ENCODE measurements at regions not wholly inside any gene's neighbourhood (a gene's known extent, or its start where the extent isn't known, plus 50 kb on each side); places are given as distances from the start of the nearest gene placed in this dataset.

- peaks cover 9 to 40% of the 10 kb centered on the region in 2 donors for H3K4me1 ChIP-seq (ENCODE audit: control insufficient read depth in 1 of 2, low read depth in 2 of 2)
- no peak overlapping the region for H3K4me3 ChIP-seq
- no peak for TF ChIP-seq CTCF (IDR thresholded peaks at IDR 0.05)
- no peak for DNase-seq (ENCODE audit: low spot score)
- H3K9me3 ChIP-seq, result no peaks in the 10 kb centered on the region
- H3K27me3 ChIP-seq (replicated peaks; ENCODE audit: insufficient read depth), result no peaks in the 10 kb centered on the region
- no peaks in the 10 kb centered on the region for H3K36me3 ChIP-seq
- no peak for ATAC-seq (ENCODE audit: insufficient number of reproducible peaks, low FRiP score, low read depth)
- H3K27ac ChIP-seq, result no peak overlapping the region
Measured at GRCh38 chr5:124061068-124061430, 549.1 kb downstream of the CSNK1G3 start.

GRCh38 chr5:124060413-124061067, 548.6 kb downstream of the CSNK1G3 start:
- ATAC-seq (ENCODE audit: insufficient number of reproducible peaks, low FRiP score, low read depth), result no peak
- TF ChIP-seq CTCF (IDR thresholded peaks at IDR 0.05), result no peak
- H3K27me3 ChIP-seq (replicated peaks; ENCODE audit: insufficient read depth), result no peaks in the 10 kb centered on the region

GRCh38 chr5:124060011-124060410, 548.0 kb downstream of the CSNK1G3 start:
- ATAC-seq (ENCODE audit: insufficient number of reproducible peaks, low FRiP score, low read depth) (no peak), DNase-seq (ENCODE audit: low spot score) (no peak)
- no peak overlapping the region for H3K27ac ChIP-seq
- no peak overlapping the region for H3K4me3 ChIP-seq
- H3K27me3 ChIP-seq (replicated peaks; ENCODE audit: insufficient read depth), result no peaks in the 10 kb centered on the region
- H3K4me1 ChIP-seq (ENCODE audit: control insufficient read depth in 1 of 2, low read depth in 2 of 2), result peaks cover 9 to 40% of the 10 kb centered on the region in 2 donors
- no peaks in the 10 kb centered on the region for H3K36me3 ChIP-seq
- H3K9me3 ChIP-seq, result no peaks in the 10 kb centered on the region
- no peak for TF ChIP-seq CTCF (IDR thresholded peaks at IDR 0.05)

More at GRCh38 chr5:124060413-124061067, 548.6 kb downstream of the CSNK1G3 start:
- Histone ChIP-seq H3K27ac (no peak overlapping the region), H3K4me1 (ENCODE audit: control insufficient read depth in 1 of 2, low read depth in 2 of 2) (peaks cover 9 to 40% of the 10 kb centered on the region in 2 donors), H3K9me3 (no peaks in the 10 kb centered on the region), H3K36me3 (no peaks in the 10 kb centered on the region), H3K4me3 (no peak overlapping the region)
- DNase-seq (ENCODE audit: low spot score), result no peak

GRCh38 chr5:124059200-124059599, 547.2 kb downstream of the CSNK1G3 start:
- H3K27me3 ChIP-seq (replicated peaks; ENCODE audit: insufficient read depth), result no peaks in the 10 kb centered on the region
- no peak for TF ChIP-seq CTCF (IDR thresholded peaks at IDR 0.05)
- ATAC-seq (ENCODE audit: insufficient number of reproducible peaks, low FRiP score, low read depth), result no peak
- H3K27ac ChIP-seq, result no peak overlapping the region
- no peak for DNase-seq (ENCODE audit: low spot score)
- H3K36me3 ChIP-seq, result no peaks in the 10 kb centered on the region
- H3K4me1 ChIP-seq (ENCODE audit: control insufficient read depth in 1 of 2, low read depth in 2 of 2), result peaks cover 9 to 40% of the 10 kb centered on the region in 2 donors
- H3K9me3 ChIP-seq, result no peaks in the 10 kb centered on the region
- H3K4me3 ChIP-seq, result no peak overlapping the region

- peaks cover 9 to 40% of the 10 kb centered on the region in 2 donors for H3K4me1 ChIP-seq (ENCODE audit: control insufficient read depth in 1 of 2, low read depth in 2 of 2)
- no peak for DNase-seq (ENCODE audit: low spot score)
- H3K4me3 ChIP-seq, result peak overlapping the region; percentile 29
- H3K36me3 ChIP-seq, result no peaks in the 10 kb centered on the region
- no peak for TF ChIP-seq CTCF (IDR thresholded peaks at IDR 0.05)
- no peak for ATAC-seq (ENCODE audit: insufficient number of reproducible peaks, low FRiP score, low read depth)
- no peaks in the 10 kb centered on the region for H3K9me3 ChIP-seq
- H3K27me3 ChIP-seq (replicated peaks; ENCODE audit: insufficient read depth), result no peaks in the 10 kb centered on the region
- no peak overlapping the region for H3K27ac ChIP-seq
Measured at GRCh38 chr5:124057724-124058231, 545.8 kb downstream of the CSNK1G3 start.

All from thoracic aorta (tissue), 2 donors.